ENCODE measurements at regions not wholly inside any gene's neighbourhood (a gene's known extent, or its start where the extent isn't known, plus 50 kb on each side); places are given as distances from the start of the nearest gene placed in this dataset.

- TF ChIP-seq CTCF (IDR thresholded peaks at IDR 0.05) (no peak), EP300 (IDR thresholded peaks at IDR 0.05) (no peak)
Measured at GRCh38 chr14:81676879-81677278, 143.2 kb upstream of the SEL1L start.

Measured in ovary (tissue), 3 donors.